Astrocyte of the hippocampus (primary cell): ENCODE measurements at regions not wholly inside any gene's neighbourhood (a gene's known extent, or its start where the extent isn't known, plus 50 kb on each side); places are given as distances from the start of the nearest gene placed in this dataset.

Source experiments
- DNase-seq: peaks from one replicate; pipeline ENCODE4 v3.0.0; 2011; ENCODE audit warnings: low read depth, low spot score

- DNase-seq, result peak; percentile 45
Measured at GRCh38 chr12:13505224-13505623, 308.7 kb downstream of the EMP1 start.

- DNase-seq, result no peak
Measured at GRCh38 chr12:13504736-13505135, 308.2 kb downstream of the EMP1 start.

GRCh38 chr12:13504074-13504473 lies 307.5 kb downstream of the EMP1 start:
- DNase-seq, result peak; percentile 67

- DNase-seq, result peak; percentile 13
Measured at GRCh38 chr12:13503094-13503835, 306.7 kb downstream of the EMP1 start.

- no peak for DNase-seq
Measured at GRCh38 chr12:13499008-13499407, 302.5 kb downstream of the EMP1 start.

GRCh38 chr12:13496111-13496510 lies 299.6 kb downstream of the EMP1 start:
- DNase-seq, result peak; percentile 19

- no peak for DNase-seq
Measured at GRCh38 chr12:13489246-13489645, 292.7 kb downstream of the EMP1 start.

GRCh38 chr12:13487326-13487725 lies 290.8 kb downstream of the EMP1 start:
- DNase-seq, result no peak

- no peak for DNase-seq
Measured at GRCh38 chr12:13486794-13487193, 290.3 kb downstream of the EMP1 start.

- no peak for DNase-seq
Measured at GRCh38 chr12:13478650-13479181, 282.2 kb downstream of the EMP1 start.

- DNase-seq, result no peak
Measured at GRCh38 chr12:13474381-13474780, 277.9 kb downstream of the EMP1 start.

- DNase-seq, result no peak
Measured at GRCh38 chr12:13472690-13473089, 276.2 kb downstream of the EMP1 start.

- DNase-seq, result no peak
Measured at GRCh38 chr12:13471471-13471870, 274.9 kb downstream of the EMP1 start.

GRCh38 chr12:13465635-13466034 lies 269.1 kb downstream of the EMP1 start:
- DNase-seq, result no peak

GRCh38 chr12:13463189-13463588 lies 266.7 kb downstream of the EMP1 start:
- DNase-seq, result no peak

- no peak for DNase-seq
Measured at GRCh38 chr12:13462450-13462849, 265.9 kb downstream of the EMP1 start.

- DNase-seq, result no peak
Measured at GRCh38 chr12:13455778-13456144, 259.2 kb downstream of the EMP1 start.

GRCh38 chr12:13454991-13455777 lies 258.7 kb downstream of the EMP1 start:
- DNase-seq, result no peak

GRCh38 chr12:13452955-13453570 lies 256.5 kb downstream of the EMP1 start:
- DNase-seq, result no peak

GRCh38 chr12:13451776-13452175 lies 255.2 kb downstream of the EMP1 start:
- no peak for DNase-seq

GRCh38 chr12:13450231-13451080 lies 253.9 kb downstream of the EMP1 start:
- no peak for DNase-seq
